IMR-90 (cell line): ENCODE measurements at regions not wholly inside any gene's neighbourhood (a gene's known extent, or its start where the extent isn't known, plus 50 kb on each side); places are given as distances from the start of the nearest gene placed in this dataset.

Source experiments
- ATAC-seq: fragments of 200-7000 bp; cut with Tn5 transposase; 2 replicates; pipeline ENCODE4 v1.9.1; 2020; ENCODE audit warnings: low read depth, mild to moderate bottlenecking, moderate library complexity
- BruUV-seq: library from RNA; stranded (reverse); fragments of 400-500 nt; replicated peaks from 2 replicates; lab custom pipeline; 2021; lab: Mats Ljungman, UMichigan
- CTCF ChIA-PET: fragments of 300-600 bp; formaldehyde crosslinking; extraction: SDS; loops from one replicate; lab custom pipeline; 2021; ENCODE audit warnings: antibody characterized with exemption; lab: Yijun Ruan, JAX
- POLR2A ChIA-PET: fragments of 300-600 bp; sonication (Branson Sonifier 250); formaldehyde crosslinking; loops from one replicate; lab custom pipeline; 2022; ENCODE audit warnings: antibody characterized with exemption; ENCODE audit not compliant: unreplicated experiment; lab: Charles Lee
- DNase-seq: peaks from one replicate; pipeline ENCODE4 v3.0.0; 2013
- H2AFZ ChIP-seq: replicated peaks from 2 replicates; pipeline ENCODE3; 2013; ENCODE audit warnings: low read length, mild to moderate bottlenecking; ENCODE audit not compliant: poor library complexity
- H2AK5ac ChIP-seq: 2 replicates; pipeline ENCODE4 v1.6.1; 2013; ENCODE audit warnings: low read depth, low read length, inconsistent platforms
- H2AK9ac ChIP-seq: replicated peaks from 2 replicates; pipeline ENCODE3; 2013; ENCODE audit warnings: mild to moderate bottlenecking, low read depth, low read length, moderate library complexity; ENCODE audit not compliant: poor library complexity
- H2BK120ac ChIP-seq: 2 replicates; pipeline ENCODE4 v1.6.1; 2013; ENCODE audit warnings: low read depth, low read length, inconsistent platforms
- H2BK15ac ChIP-seq: 3 replicates; pipeline ENCODE4 v1.6.1; 2013; ENCODE audit warnings: low read depth, low read length, inconsistent platforms
- H2BK20ac ChIP-seq: 2 replicates; pipeline ENCODE4 v1.6.1; 2013; ENCODE audit warnings: low read depth, mild to moderate bottlenecking, inconsistent platforms, low read length, moderate library complexity
- H2BK5ac ChIP-seq: 2 replicates; pipeline ENCODE4 v1.6.1; 2013; ENCODE audit warnings: mild to moderate bottlenecking, low read depth, low read length, inconsistent platforms; ENCODE audit not compliant: poor library complexity, severe bottlenecking
- H3K14ac ChIP-seq: replicated peaks from 2 replicates; pipeline ENCODE4 v1.6.1; 2013; ENCODE audit warnings: low read depth, low read length, inconsistent platforms
- H3K18ac ChIP-seq: 2 replicates; pipeline ENCODE4 v1.6.1; 2013; ENCODE audit warnings: low read depth, low read length, control low read depth
- H3K23ac ChIP-seq: 2 replicates; pipeline ENCODE4 v1.6.1; 2013; ENCODE audit warnings: low read depth, low read length, inconsistent platforms
- H3K27ac ChIP-seq: 2 replicates; pipeline ENCODE4 v1.5.1; 2013; ENCODE audit warnings: mild to moderate bottlenecking, control low read depth, low read length; ENCODE audit not compliant: insufficient read depth
- H3K27me3 ChIP-seq: 2 replicates; pipeline ENCODE4 v1.6.1; 2013; ENCODE audit warnings: low read length; ENCODE audit not compliant: control insufficient read depth, insufficient read depth
- H3K36me3 ChIP-seq: 2 replicates; pipeline ENCODE4 v1.6.1; 2013; ENCODE audit warnings: low read length, mixed read lengths; ENCODE audit not compliant: control insufficient read depth, insufficient read depth
- H3K4ac ChIP-seq: 2 replicates; pipeline ENCODE4 v1.6.1; 2013; ENCODE audit warnings: low read depth, low read length, inconsistent platforms
- H3K4me1 ChIP-seq: 2 replicates; pipeline ENCODE4 v1.6.1; 2013; ENCODE audit warnings: low read length, mixed read lengths; ENCODE audit not compliant: control insufficient read depth, insufficient read depth
- H3K4me2 ChIP-seq: 2 replicates; pipeline ENCODE4 v1.6.1; 2013; ENCODE audit warnings: low read depth, mild to moderate bottlenecking, control low read depth, low read length, moderate library complexity
- H3K4me3 ChIP-seq: 2 replicates; pipeline ENCODE4 v1.5.1; 2013; ENCODE audit warnings: low read depth, mild to moderate bottlenecking, control low read depth, low read length, moderate library complexity; ENCODE audit not compliant: insufficient read depth
- H3K56ac ChIP-seq: 2 replicates; pipeline ENCODE4 v1.6.1; 2013; ENCODE audit warnings: low read length, inconsistent platforms; ENCODE audit not compliant: insufficient read depth; ENCODE audit errors: extremely low read depth
- H3K79me1 ChIP-seq, 2 experiments: 2 replicates each; pipeline ENCODE4 v1.6.1; 2013; ENCODE audit warnings: low read length in 2 of 2, inconsistent platforms in 1 of 2, low read depth in 1 of 2
- H3K9ac ChIP-seq: 2 replicates; pipeline ENCODE4 v1.6.1; 2013; ENCODE audit warnings: low read depth, low read length, control low read depth
- H3K9me1 ChIP-seq: 2 replicates; pipeline ENCODE4 v1.6.1; 2013; ENCODE audit warnings: low read length, inconsistent platforms; ENCODE audit not compliant: insufficient read depth
- H3K9me3 ChIP-seq: 2 replicates; pipeline ENCODE4 v1.6.1; 2013; ENCODE audit warnings: low read length; ENCODE audit not compliant: control insufficient read depth, insufficient read depth
- H4K20me1 ChIP-seq: 2 replicates; pipeline ENCODE4 v1.6.1; 2013; ENCODE audit warnings: low read length, inconsistent platforms; ENCODE audit not compliant: insufficient read depth
- H4K5ac ChIP-seq: 2 replicates; pipeline ENCODE4 v1.6.1; 2013; ENCODE audit warnings: mild to moderate bottlenecking, low read depth, low read length, control low read depth
- H4K8ac ChIP-seq, 2 experiments: 2 replicates each; pipeline ENCODE4 v1.6.1; 2013; ENCODE audit warnings: low read depth in 2 of 2, low read length in 2 of 2, control low read depth in 1 of 2, inconsistent platforms in 1 of 2
- H4K91ac ChIP-seq: 2 replicates; pipeline ENCODE4 v1.6.1; 2013; ENCODE audit warnings: low read depth, low read length, inconsistent platforms; ENCODE audit not compliant: insufficient read depth
- BHLHE40 ChIP-seq: fragments of 150-350 bp; IDR thresholded peaks from 2 replicates; pipeline ENCODE4 v1.6.1; 2016; ENCODE audit warnings: mild to moderate bottlenecking, low read depth, low read length
- CEBPB ChIP-seq: IDR thresholded peaks from 2 replicates; pipeline ENCODE4 v1.6.1; 2012; ENCODE audit warnings: low read depth, low read length, improper control_type of control experiment
- CHD1 ChIP-seq: IDR thresholded peaks from 2 replicates; pipeline ENCODE4 v1.6.1; 2012; ENCODE audit warnings: low read depth, low read length, improper control_type of control experiment
- FOS ChIP-seq: fragments of 150-350 bp; IDR thresholded peaks from 2 replicates; pipeline ENCODE4 v1.6.1; 2016; ENCODE audit warnings: low read depth, low read length
- MAFK ChIP-seq: IDR thresholded peaks from 2 replicates; pipeline ENCODE4 v1.6.1; 2012; ENCODE audit warnings: low read depth, low read length, improper control_type of control experiment
- MAZ ChIP-seq: IDR thresholded peaks from 2 replicates; pipeline ENCODE4 v1.6.1; 2012; ENCODE audit warnings: low read depth, mild to moderate bottlenecking, low read length, improper control_type of control experiment, moderate library complexity, borderline replicate concordance
- MXI1 ChIP-seq: IDR thresholded peaks from 2 replicates; pipeline ENCODE4 v1.6.1; 2012; ENCODE audit warnings: low read depth, mild to moderate bottlenecking, low read length, moderate library complexity, borderline replicate concordance
- NFE2L2 ChIP-seq: fragments of 150-350 bp; IDR thresholded peaks from 2 replicates; pipeline ENCODE4 v1.6.1; 2016; ENCODE audit warnings: low read depth, mild to moderate bottlenecking, low read length
- POLR2A ChIP-seq: IDR thresholded peaks from 2 replicates; pipeline ENCODE4 v1.6.1; 2012; ENCODE audit warnings: mild to moderate bottlenecking, low read depth, low read length
- RAD21 ChIP-seq: IDR thresholded peaks from 2 replicates; pipeline ENCODE4 v1.6.1; 2012; ENCODE audit warnings: low read length, improper control_type of control experiment
- RCOR1 ChIP-seq: IDR thresholded peaks from 2 replicates; pipeline ENCODE4 v1.6.1; 2012; ENCODE audit warnings: mild to moderate bottlenecking, low read length, improper control_type of control experiment; ENCODE audit not compliant: insufficient replicate concordance
- RFX5 ChIP-seq: IDR thresholded peaks from 2 replicates; pipeline ENCODE4 v1.8.0; 2012; ENCODE audit warnings: low read depth, mild to moderate bottlenecking, low read length, moderate library complexity
- SMC3 ChIP-seq: fragments of 150-350 bp; IDR thresholded peaks from 2 replicates; pipeline ENCODE4 v1.6.1; 2016; ENCODE audit warnings: low read depth, mild to moderate bottlenecking, antibody characterized with exemption, low read length, moderate library complexity
- WGBS, 2 experiments: methylation state at CpG; one replicate each; pipeline versions ENCODE4 v1.1.5 to v1.1.7; 2013; ENCODE audit warnings: missing lambda C conversion rate in 2 of 2; ENCODE audit not compliant: insufficient read length in 1 of 2; ENCODE audit errors: extremely low coverage in 2 of 2; 5-methylcytosine and 5-hydroxymethylcytosine counted together
- dilution Hi-C: fragments of 300-500 bp; cut with HindIII; formaldehyde crosslinking; loops from one replicate; pipeline ENCODE4 v1.14.3; 2018; ENCODE audit warnings: low sequenced_read_pairs; ENCODE audit not compliant: unreplicated experiment
- in situ Hi-C: fragments of 300-500 bp; cut with MboI; formaldehyde crosslinking; loops from 3 replicates; pipeline ENCODE4 v1.14.3; 2019; ENCODE audit warnings: low sequenced_read_pairs, inconsistent platforms, mixed read lengths
- intact Hi-C: fragments of 100-400 bp; cut with micrococcal nuclease; formaldehyde crosslinking; loops from 2 replicates; pipeline ENCODE4 v1.10.0; 2022
- TF ChIP-seq, protein P1 (sequence below): fragments of 150-350 bp; IDR thresholded peaks from 2 replicates; pipeline ENCODE4 v1.6.1; 2016; ENCODE audit warnings: low read depth, mild to moderate bottlenecking, low read length, moderate library complexity, borderline replicate concordance
- TF ChIP-seq, protein P2 (sequence below): fragments of 150-350 bp; IDR thresholded peaks from 2 replicates; pipeline ENCODE4 v1.6.1; 2017; ENCODE audit warnings: mild to moderate bottlenecking, antibody characterized with exemption, low read length, low read depth
- TF ChIP-seq, protein P3 (sequence below): conservative IDR thresholded peaks from 2 replicates; pipeline ENCODE4 v1.5.1; 2012; ENCODE audit warnings: mild to moderate bottlenecking, low read depth, low read length, improper control_type of control experiment

DNA sequence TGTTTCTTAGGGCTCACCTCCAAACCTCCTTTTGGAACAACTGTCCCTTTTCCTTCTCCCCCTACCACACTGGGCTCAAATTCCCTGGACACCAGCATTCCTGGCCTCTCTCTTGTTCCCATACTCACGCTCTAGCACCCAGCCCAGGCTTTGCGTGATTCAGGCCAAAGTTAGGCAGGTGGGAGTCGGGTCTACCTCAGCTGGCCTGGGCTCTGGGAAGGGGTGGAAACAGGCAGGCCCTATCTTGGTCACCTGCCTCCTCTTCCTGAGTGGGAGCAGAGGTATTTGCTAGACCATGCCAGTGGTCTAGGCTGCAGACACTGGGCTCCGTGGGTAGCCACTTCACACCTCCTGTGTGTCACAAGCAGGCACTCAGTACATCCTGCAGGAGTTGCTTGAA, 211.1 kb upstream of the MAMLD1 start:
- H2BK120ac ChIP-seq: no peak overlapping the region
- no peak overlapping the region for H4K91ac ChIP-seq
- H3K4me3 ChIP-seq: no peak overlapping the region
- H2BK15ac ChIP-seq: no peak overlapping the region
- no peak for ATAC-seq
- H3K14ac ChIP-seq: no peak overlapping the region
- in situ Hi-C loops (no loop called here), intact Hi-C loops (loop anchor here (5.0 kb wide), 1 partner anchor 210 kb away; the partner anchor contains the start of gene MAMLD1), dilution Hi-C loops (no loop called here)
- no peaks in the 10 kb centered on the region for H3K36me3 ChIP-seq
- 0 out of 2 replicates have a peak, but pooled peaks cover 7% of the 10 kb centered on the region for H3K9me1 ChIP-seq
- no peak overlapping the region for H3K9ac ChIP-seq
- H4K20me1 ChIP-seq: no peaks in the 10 kb centered on the region
- no peaks in the 10 kb centered on the region; the same call in 1 of the 2 replicates for H3K27me3 ChIP-seq
- ChIA-PET CTCF (no interaction called here), POLR2A (no interaction called here)
- H3K23ac ChIP-seq: no peak overlapping the region
- no peak overlapping the region for H2AK9ac ChIP-seq
- no peaks in the 10 kb centered on the region for H3K79me1 ChIP-seq
- H3K18ac ChIP-seq: no peak overlapping the region
- peaks cover 4% of the 10 kb centered on the region for H3K4me1 ChIP-seq
- no peak overlapping the region for H4K5ac ChIP-seq
- BruUV-seq: no TSS peak
- no peak overlapping the region for H2BK5ac ChIP-seq
- H3K4me2 ChIP-seq: no peak overlapping the region
- no peak overlapping the region for H2AK5ac ChIP-seq
- no peaks in the 10 kb centered on the region for H3K9me3 ChIP-seq
- DNase-seq: no peak
- no peak overlapping the region for H3K56ac ChIP-seq
- 37% methylated on average over 2 of the region's 4 CpGs; no CpG with 5 or more reads in 1 of the 2 experiments for WGBS, 2 experiments
- H2AFZ ChIP-seq: no peak overlapping the region
- no peak overlapping the region for H2BK20ac ChIP-seq
- TF ChIP-seq, protein P1, sequence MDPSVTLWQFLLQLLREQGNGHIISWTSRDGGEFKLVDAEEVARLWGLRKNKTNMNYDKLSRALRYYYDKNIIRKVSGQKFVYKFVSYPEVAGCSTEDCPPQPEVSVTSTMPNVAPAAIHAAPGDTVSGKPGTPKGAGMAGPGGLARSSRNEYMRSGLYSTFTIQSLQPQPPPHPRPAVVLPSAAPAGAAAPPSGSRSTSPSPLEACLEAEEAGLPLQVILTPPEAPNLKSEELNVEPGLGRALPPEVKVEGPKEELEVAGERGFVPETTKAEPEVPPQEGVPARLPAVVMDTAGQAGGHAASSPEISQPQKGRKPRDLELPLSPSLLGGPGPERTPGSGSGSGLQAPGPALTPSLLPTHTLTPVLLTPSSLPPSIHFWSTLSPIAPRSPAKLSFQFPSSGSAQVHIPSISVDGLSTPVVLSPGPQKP: no peak
- no peak for TF ChIP-seq CHD1
- TF ChIP-seq POLR2A: no peak
- no peak for TF ChIP-seq BHLHE40
- no peak for TF ChIP-seq MAFK
- TF ChIP-seq CEBPB: no peak
- TF ChIP-seq, protein P2, sequence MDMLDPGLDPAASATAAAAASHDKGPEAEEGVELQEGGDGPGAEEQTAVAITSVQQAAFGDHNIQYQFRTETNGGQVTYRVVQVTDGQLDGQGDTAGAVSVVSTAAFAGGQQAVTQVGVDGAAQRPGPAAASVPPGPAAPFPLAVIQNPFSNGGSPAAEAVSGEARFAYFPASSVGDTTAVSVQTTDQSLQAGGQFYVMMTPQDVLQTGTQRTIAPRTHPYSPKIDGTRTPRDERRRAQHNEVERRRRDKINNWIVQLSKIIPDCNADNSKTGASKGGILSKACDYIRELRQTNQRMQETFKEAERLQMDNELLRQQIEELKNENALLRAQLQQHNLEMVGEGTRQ: no peak
- TF ChIP-seq RFX5: no peak
- no peak for TF ChIP-seq MAZ
- TF ChIP-seq MXI1: no peak
- no peak for TF ChIP-seq FOS
- TF ChIP-seq NFE2L2: no peak
- TF ChIP-seq, protein P3, sequence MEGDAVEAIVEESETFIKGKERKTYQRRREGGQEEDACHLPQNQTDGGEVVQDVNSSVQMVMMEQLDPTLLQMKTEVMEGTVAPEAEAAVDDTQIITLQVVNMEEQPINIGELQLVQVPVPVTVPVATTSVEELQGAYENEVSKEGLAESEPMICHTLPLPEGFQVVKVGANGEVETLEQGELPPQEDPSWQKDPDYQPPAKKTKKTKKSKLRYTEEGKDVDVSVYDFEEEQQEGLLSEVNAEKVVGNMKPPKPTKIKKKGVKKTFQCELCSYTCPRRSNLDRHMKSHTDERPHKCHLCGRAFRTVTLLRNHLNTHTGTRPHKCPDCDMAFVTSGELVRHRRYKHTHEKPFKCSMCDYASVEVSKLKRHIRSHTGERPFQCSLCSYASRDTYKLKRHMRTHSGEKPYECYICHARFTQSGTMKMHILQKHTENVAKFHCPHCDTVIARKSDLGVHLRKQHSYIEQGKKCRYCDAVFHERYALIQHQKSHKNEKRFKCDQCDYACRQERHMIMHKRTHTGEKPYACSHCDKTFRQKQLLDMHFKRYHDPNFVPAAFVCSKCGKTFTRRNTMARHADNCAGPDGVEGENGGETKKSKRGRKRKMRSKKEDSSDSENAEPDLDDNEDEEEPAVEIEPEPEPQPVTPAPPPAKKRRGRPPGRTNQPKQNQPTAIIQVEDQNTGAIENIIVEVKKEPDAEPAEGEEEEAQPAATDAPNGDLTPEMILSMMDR: no peak
- no peak for TF ChIP-seq SMC3
- no peak for TF ChIP-seq RAD21
- TF ChIP-seq RCOR1: no peak
- H3K27ac ChIP-seq: no peak overlapping the region
- no peak overlapping the region for H4K8ac ChIP-seq
- H3K4ac ChIP-seq: no peak overlapping the region
